Esophagus (tissue), 2 donors: ENCODE measurements at regions not wholly inside any gene's neighbourhood (a gene's known extent, or its start where the extent isn't known, plus 50 kb on each side); places are given as distances from the start of the nearest gene placed in this dataset.

Source experiments
- H3K27ac ChIP-seq, 2 donors: one replicate each; pipeline ENCODE4 v1.5.1; 2013; ENCODE audit warnings: low read depth in 2 of 2, mild to moderate bottlenecking in 2 of 2, inconsistent platforms in 1 of 2, low read length in 1 of 2, moderate library complexity in 1 of 2
- H3K27me3 ChIP-seq, 2 donors: one replicate each; pipeline ENCODE4 v1.6.1; 2013; ENCODE audit warnings: low read length in 2 of 2, control low read depth in 1 of 2, mild to moderate bottlenecking in 1 of 2; ENCODE audit not compliant: insufficient read depth in 2 of 2, control insufficient read depth in 1 of 2
- H3K36me3 ChIP-seq, 2 donors: one replicate each; pipeline ENCODE4 v1.6.1; 2013; ENCODE audit warnings: low read length in 1 of 2; ENCODE audit not compliant: control insufficient read depth in 2 of 2, insufficient read depth in 2 of 2
- H3K4me1 ChIP-seq, 2 donors: one replicate each; pipeline ENCODE4 v1.6.1; 2013; ENCODE audit warnings: low read length in 1 of 2; ENCODE audit not compliant: control insufficient read depth in 2 of 2, insufficient read depth in 2 of 2
- H3K4me3 ChIP-seq, 2 donors: one replicate each; pipeline ENCODE4 v1.5.1; 2013; ENCODE audit warnings: low read length in 2 of 2, mild to moderate bottlenecking in 2 of 2, low read depth in 1 of 2, moderate library complexity in 1 of 2
- H3K9me3 ChIP-seq, 2 donors: one replicate each; pipeline ENCODE4 v1.6.1; 2013; ENCODE audit warnings: mild to moderate bottlenecking in 2 of 2, low read depth in 1 of 2, low read length in 1 of 2, moderate library complexity in 1 of 2; ENCODE audit not compliant: control insufficient read depth in 2 of 2, insufficient read depth in 1 of 2
- WGBS, 2 donors: extraction: QIAGEN DNeasy Blood & Tissue Kit; methylation state at CpG; one replicate each; pipeline ENCODE4 v1.1.7; 2013; 5-methylcytosine and 5-hydroxymethylcytosine counted together
- donor health status: healthy with polysubstance abuse.
- donor health status: Bipolar disorder and iron deficiency.

- peaks cover 0 to 6% of the 10 kb centered on the region in 2 donors for H3K4me1 ChIP-seq
- peak overlapping the region in 1 of 2 donors; percentile 78 for H3K27ac ChIP-seq
- no peaks in the 10 kb centered on the region for H3K27me3 ChIP-seq
- WGBS, 2 donors, result 40 to 53% methylated on average over 2 of the region's 2 CpGs
- H3K4me3 ChIP-seq, result no peak overlapping the region
- H3K36me3 ChIP-seq, result no peaks in the 10 kb centered on the region
- H3K9me3 ChIP-seq, result no peaks in the 10 kb centered on the region
Measured at GRCh38 chr4:14771094-14771493, 231.2 kb upstream of the CPEB2 start.

DNA sequence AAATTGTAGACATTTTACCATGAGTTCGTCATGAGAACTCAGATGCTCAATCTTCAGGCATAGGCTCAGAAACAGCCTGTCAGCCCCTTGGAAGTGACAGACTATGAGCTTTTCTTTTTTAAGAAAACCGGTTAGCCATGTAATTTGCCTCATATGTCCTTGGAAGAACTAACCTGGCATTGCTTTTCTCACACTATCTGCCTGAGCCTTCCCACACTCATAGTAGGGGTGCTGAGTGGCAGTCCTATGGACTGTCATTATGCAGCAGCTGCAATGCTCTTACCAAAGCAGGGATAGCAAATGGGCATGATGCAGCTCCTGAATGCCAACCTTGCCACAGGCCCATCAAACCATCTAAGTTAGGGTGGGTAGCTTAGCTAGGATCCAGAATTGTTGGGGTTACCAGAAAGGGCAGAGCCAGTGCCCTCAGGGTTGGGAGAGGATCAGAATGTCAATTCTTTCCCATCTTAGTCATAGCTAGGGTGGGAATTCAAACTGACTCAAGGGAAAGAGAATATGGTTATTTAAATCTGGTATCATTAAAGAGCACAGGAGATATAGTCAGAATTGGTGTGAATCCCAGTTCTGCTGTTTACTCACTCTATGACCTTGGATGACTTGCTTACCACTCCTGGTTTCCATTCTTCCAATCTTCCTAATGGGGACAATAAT is 230.6 kb upstream of the CPEB2 start:
- Histone ChIP-seq H3K27ac (peak overlapping the region; percentile 34 to 78), H3K27me3 (no peaks in the 10 kb centered on the region), H3K4me1 (peaks cover 0 to 6% of the 10 kb centered on the region in 2 donors), H3K9me3 (no peaks in the 10 kb centered on the region), H3K36me3 (no peaks in the 10 kb centered on the region), H3K4me3 (no peak overlapping the region)
- WGBS, 2 donors, result 42 to 54% methylated on average over 2 of the region's 2 CpGs

DNA sequence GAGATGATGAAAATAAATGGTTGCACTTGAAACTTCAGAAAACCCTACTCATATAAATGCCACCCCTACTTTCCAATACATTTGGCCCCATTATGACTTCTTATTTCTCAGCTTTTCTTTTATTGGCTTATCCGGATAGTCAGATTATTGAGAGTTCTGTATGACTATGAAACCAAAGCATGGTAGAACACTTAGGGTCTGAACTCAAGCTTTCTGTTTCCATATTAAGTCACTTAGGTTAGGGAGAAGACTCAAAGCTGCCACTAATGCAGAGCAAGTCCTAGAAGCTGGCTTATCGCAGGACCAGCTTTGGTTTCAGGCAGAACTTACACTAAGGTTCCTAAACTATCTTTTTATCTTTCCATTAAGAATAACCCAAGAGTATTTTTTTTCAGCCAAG is 229.9 kb upstream of the CPEB2 start:
- 92% methylated on average over 2 of the region's 2 CpGs for WGBS, 2 donors
- Histone ChIP-seq H3K36me3 (no peaks in the 10 kb centered on the region), H3K9me3 (no peaks in the 10 kb centered on the region), H3K27me3 (no peaks in the 10 kb centered on the region), H3K27ac (no peak overlapping the region), H3K4me1 (peaks cover 0 to 6% of the 10 kb centered on the region in 2 donors), H3K4me3 (no peak overlapping the region)

DNA sequence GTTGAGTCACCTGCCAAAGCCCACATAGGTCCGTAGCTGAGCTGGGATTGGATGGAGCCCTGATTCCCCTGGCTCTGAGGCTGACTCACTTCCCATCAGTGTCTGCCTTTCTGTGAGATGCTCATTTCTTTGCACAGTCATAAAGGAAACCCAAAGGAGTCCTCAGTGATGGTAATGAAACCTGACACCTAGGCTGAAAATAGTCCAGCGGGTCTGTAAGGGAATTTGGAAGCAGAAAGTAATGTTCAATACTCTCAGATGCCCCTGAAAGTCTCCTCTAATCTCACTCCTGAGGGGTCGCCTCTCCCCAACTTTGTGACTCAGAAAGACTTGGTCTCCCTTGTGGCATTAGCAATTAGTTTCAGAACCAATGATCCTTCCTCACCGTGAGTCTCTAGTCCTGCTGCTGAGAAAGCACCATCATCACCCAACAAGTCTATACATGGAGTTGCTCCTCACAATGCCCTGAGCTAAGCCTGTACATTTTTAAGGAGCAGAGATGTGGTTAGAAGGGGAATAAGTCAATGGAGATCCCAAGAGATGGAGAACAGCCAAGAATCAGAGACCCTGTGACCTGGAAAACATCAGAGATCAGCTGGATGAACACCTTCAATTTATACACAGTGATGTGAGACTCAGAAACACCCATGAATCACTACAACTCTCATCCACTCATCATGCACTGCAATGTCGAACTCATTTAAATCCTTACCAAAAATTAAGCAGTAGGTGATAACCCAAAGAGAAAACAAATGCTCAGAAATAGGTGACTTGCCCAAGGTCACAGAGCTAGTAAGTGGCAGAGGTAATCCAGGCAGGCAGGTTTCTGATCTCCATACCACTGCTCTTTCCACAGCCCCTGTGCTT is 219.0 kb upstream of the CPEB2 start:
- Histone ChIP-seq H3K4me1 (peaks cover 0 to 2% of the 10 kb centered on the region in 2 donors), H3K36me3 (no peaks in the 10 kb centered on the region), H3K4me3 (no peak overlapping the region), H3K27me3 (no peaks in the 10 kb centered on the region), H3K27ac (no peak overlapping the region), H3K9me3 (no peaks in the 10 kb centered on the region)
- 50 to 66% methylated on average over 5 of the region's 5 CpGs for WGBS, 2 donors

DNA sequence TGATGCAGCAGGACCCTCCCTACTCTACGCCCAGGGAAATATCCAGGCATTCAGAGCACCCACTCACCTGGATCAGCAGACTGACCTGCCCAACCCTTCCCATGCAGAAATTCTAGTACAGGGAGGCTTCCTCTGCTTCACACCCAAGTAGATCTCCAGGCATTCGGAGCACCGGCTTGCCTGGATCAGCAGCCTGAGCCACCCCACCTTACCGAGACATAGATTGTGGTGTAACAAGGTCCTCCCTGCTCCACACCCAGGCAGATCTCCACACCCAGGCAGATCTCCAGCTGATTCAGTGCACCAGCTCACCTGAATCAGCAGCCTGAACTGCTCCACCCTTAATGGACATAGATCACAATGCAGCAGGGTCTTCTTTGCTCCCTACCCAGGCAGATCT is 215.1 kb upstream of the CPEB2 start:
- Histone ChIP-seq H3K27ac (peak overlapping the region; percentile 19 to 87), H3K27me3 (no peaks in the 10 kb centered on the region)

GRCh38 chr4:14787894-14788293 is 214.4 kb upstream of the CPEB2 start:
- peaks cover 0 to 3% of the 10 kb centered on the region in 2 donors for H3K9me3 ChIP-seq
- H3K36me3 ChIP-seq, result no peaks in the 10 kb centered on the region
- no peak overlapping the region for H3K4me3 ChIP-seq
- H3K27ac ChIP-seq, result peak overlapping the region; percentile 19 to 87
- no peaks in the 10 kb centered on the region for H3K27me3 ChIP-seq
- peaks cover 2 to 3% of the 10 kb centered on the region in 2 donors for H3K4me1 ChIP-seq

More for the DNA sequence above, 215.1 kb upstream of the CPEB2 start:
- Histone ChIP-seq H3K9me3 (no peaks in the 10 kb centered on the region), H3K4me3 (no peak overlapping the region), H3K36me3 (no peaks in the 10 kb centered on the region), H3K4me1 (peaks cover 0 to 2% of the 10 kb centered on the region in 2 donors)
- 52 to 64% methylated on average over 4 of the region's 4 CpGs for WGBS, 2 donors

GRCh38 chr4:14790494-14790893 is 211.8 kb upstream of the CPEB2 start:
- H3K4me3 ChIP-seq, result no peak overlapping the region
- peaks cover 0 to 3% of the 10 kb centered on the region in 2 donors for H3K9me3 ChIP-seq
- H3K36me3 ChIP-seq, result no peaks in the 10 kb centered on the region
- H3K27ac ChIP-seq, result no peak overlapping the region
- no peaks in the 10 kb centered on the region for H3K27me3 ChIP-seq
- H3K4me1 ChIP-seq, result peaks cover 2 to 5% of the 10 kb centered on the region in 2 donors

GRCh38 chr4:14792702-14793227 is 209.5 kb upstream of the CPEB2 start:
- Histone ChIP-seq H3K27ac (no peak overlapping the region), H3K27me3 (no peaks in the 10 kb centered on the region), H3K9me3 (peaks cover 0 to 3% of the 10 kb centered on the region in 2 donors), H3K4me3 (no peak overlapping the region), H3K4me1 (peaks cover 0 to 5% of the 10 kb centered on the region in 2 donors), H3K36me3 (no peaks in the 10 kb centered on the region)

GRCh38 chr4:14800977-14801376 is 201.3 kb upstream of the CPEB2 start:
- Histone ChIP-seq H3K27ac (no peak overlapping the region), H3K4me3 (no peak overlapping the region), H3K27me3 (no peaks in the 10 kb centered on the region), H3K36me3 (no peaks in the 10 kb centered on the region), H3K4me1 (no peaks in the 10 kb centered on the region), H3K9me3 (peaks cover 0 to 4% of the 10 kb centered on the region in 2 donors)
- WGBS, 2 donors, result 89 to 90% methylated on average over 2 of the region's 2 CpGs
